Right atrium auricular region (tissue), 2 donors: ENCODE measurements at regions not wholly inside any gene's neighbourhood (a gene's known extent, or its start where the extent isn't known, plus 50 kb on each side); places are given as distances from the start of the nearest gene placed in this dataset.

Experiments used
- DNase-seq: peaks from one replicate; pipeline ENCODE4 v3.0.0-alpha.2; 2019; ENCODE audit warnings: low spot score
- H3K27ac ChIP-seq, 2 donors: fragments of 200-600 bp; sonication (generic); 1 replicate in 1 of 2; 2 replicates in 1 of 2; pipeline ENCODE4 v1.5.1; 2016 to 2019
- H3K27me3 ChIP-seq, 2 donors: fragments of 200-600 bp; sonication (generic); one replicate each; pipeline versions ENCODE4 v1.5.1 to v1.6.0; 2017 to 2019
- H3K36me3 ChIP-seq: fragments of 200-600 bp; sonication (generic); one replicate; pipeline ENCODE4 v1.5.1; 2016
- H3K4me1 ChIP-seq, 2 donors: fragments of 200-600 bp; sonication (generic); one replicate each; pipeline versions ENCODE4 v1.5.1 to v1.6.0; 2017 to 2019
- H3K4me3 ChIP-seq, 2 donors: fragments of 200-600 bp; sonication (generic); 1 replicate in 1 of 2; 2 replicates in 1 of 2; pipeline ENCODE4 v1.5.1; 2017 to 2019; ENCODE audit warnings: mild to moderate bottlenecking in 1 of 2, moderate library complexity in 1 of 2
- H3K9me3 ChIP-seq, 2 donors: fragments of 200-600 bp; sonication (generic); one replicate each; pipeline ENCODE4 v1.5.1; 2019
- CTCF ChIP-seq, 2 donors: fragments of 200-600 bp; sonication (generic); IDR thresholded peaks; one replicate each; pipeline ENCODE4 v1.5.1; 2019; ENCODE audit warnings: antibody characterized with exemption in 2 of 2

- no peaks in the 10 kb centered on the region for H3K36me3 ChIP-seq
- no peaks in the 10 kb centered on the region for H3K27me3 ChIP-seq
- no peak overlapping the region for H3K4me3 ChIP-seq
- DNase-seq: no peak
- H3K4me1 ChIP-seq: no peaks in the 10 kb centered on the region
- TF ChIP-seq CTCF (IDR thresholded peaks at IDR 0.05): no peak
- H3K9me3 ChIP-seq: no peaks in the 10 kb centered on the region
- H3K27ac ChIP-seq: no peak overlapping the region
Observed at GRCh38 chr17:34841467-34841866, 119.8 kb downstream of the CCT6B start.

- H3K9me3 ChIP-seq: no peaks in the 10 kb centered on the region
- H3K4me1 ChIP-seq: no peaks in the 10 kb centered on the region
- no peaks in the 10 kb centered on the region for H3K36me3 ChIP-seq
- no peak overlapping the region for H3K4me3 ChIP-seq
- H3K27me3 ChIP-seq: no peaks in the 10 kb centered on the region
- DNase-seq: no peak
- H3K27ac ChIP-seq: no peak overlapping the region
- TF ChIP-seq CTCF (IDR thresholded peaks at IDR 0.05): no peak
Observed at GRCh38 chr17:34840750-34841149, 120.5 kb downstream of the CCT6B start.

- no peak overlapping the region for H3K4me3 ChIP-seq
- no peak overlapping the region for H3K27ac ChIP-seq
- DNase-seq: no peak
- TF ChIP-seq CTCF (IDR thresholded peaks at IDR 0.05): no peak
- no peaks in the 10 kb centered on the region for H3K27me3 ChIP-seq
- no peaks in the 10 kb centered on the region for H3K9me3 ChIP-seq
- H3K36me3 ChIP-seq: no peaks in the 10 kb centered on the region
- H3K4me1 ChIP-seq: no peaks in the 10 kb centered on the region
Observed at GRCh38 chr17:34837876-34838478, 123.3 kb downstream of the CCT6B start.

GRCh38 chr17:34832376-34832775 lies 128.9 kb downstream of the CCT6B start:
- no peaks in the 10 kb centered on the region for H3K9me3 ChIP-seq
- H3K27me3 ChIP-seq: no peaks in the 10 kb centered on the region
- H3K36me3 ChIP-seq: no peaks in the 10 kb centered on the region
- no peak for DNase-seq
- no peaks in the 10 kb centered on the region for H3K4me1 ChIP-seq
- no peak for TF ChIP-seq CTCF (IDR thresholded peaks at IDR 0.05)
- no peak overlapping the region for H3K27ac ChIP-seq
- H3K4me3 ChIP-seq: no peak overlapping the region

GRCh38 chr17:34827008-34827407 lies 134.3 kb downstream of the CCT6B start:
- Histone ChIP-seq H3K27ac (no peak overlapping the region), H3K36me3 (no peaks in the 10 kb centered on the region), H3K4me3 (no peak overlapping the region), H3K4me1 (no peaks in the 10 kb centered on the region), H3K27me3 (no peaks in the 10 kb centered on the region), H3K9me3 (no peaks in the 10 kb centered on the region)
- TF ChIP-seq CTCF (IDR thresholded peaks at IDR 0.05): no peak
- no peak for DNase-seq

- no peak for DNase-seq
- no peak for TF ChIP-seq CTCF (IDR thresholded peaks at IDR 0.05)
- H3K4me3 ChIP-seq: no peak overlapping the region
- H3K27ac ChIP-seq: no peak overlapping the region
- H3K36me3 ChIP-seq: no peaks in the 10 kb centered on the region
- no peaks in the 10 kb centered on the region for H3K4me1 ChIP-seq
- H3K27me3 ChIP-seq: no peaks in the 10 kb centered on the region
- no peaks in the 10 kb centered on the region for H3K9me3 ChIP-seq
Observed at GRCh38 chr17:34826332-34826731, 134.9 kb downstream of the CCT6B start.
